ENCODE measurements at regions not wholly inside any gene's neighbourhood (a gene's known extent, or its start where the extent isn't known, plus 50 kb on each side); places are given as distances from the start of the nearest gene placed in this dataset.

GRCh38 chrX:45872480-45872879 lies 671.8 kb upstream of the DIPK2B start:
- ChIA-PET POLR2A (no interaction called here), CTCF (no interaction called here)
- peaks cover 1% of the 10 kb centered on the region for H3K27me3 Mint-ChIP-seq
- no peaks in the 10 kb centered on the region for H3K9me3 Mint-ChIP-seq
- no peak for TF ChIP-seq CTCF (IDR thresholded peaks at IDR 0.05)
- intact Hi-C loops (cut with micrococcal nuclease) = no loop called here
- DNase-seq = peak; percentile 17
- H3K36me3 Mint-ChIP-seq (ENCODE audit: low read depth) = no peaks in the 10 kb centered on the region
- no peak overlapping the region for H3K4me3 Mint-ChIP-seq
- ATAC-seq = no peak
- peaks cover 16% of the 10 kb centered on the region for H3K4me1 Mint-ChIP-seq (ENCODE audit: low read depth)
- H3K27ac Mint-ChIP-seq = no peak overlapping the region

- DNase-seq (no peak), ATAC-seq (no peak)
- no peak overlapping the region for H3K4me3 Mint-ChIP-seq
- no peak for TF ChIP-seq CTCF (IDR thresholded peaks at IDR 0.05)
- POLR2A ChIA-PET = no interaction called here
- intact Hi-C loops (cut with micrococcal nuclease) = no loop called here
- H3K4me1 Mint-ChIP-seq (ENCODE audit: low read depth) = peaks cover 16% of the 10 kb centered on the region
- no peak overlapping the region for H3K27ac Mint-ChIP-seq
- H3K9me3 Mint-ChIP-seq = no peaks in the 10 kb centered on the region
- H3K36me3 Mint-ChIP-seq (ENCODE audit: low read depth) = no peaks in the 10 kb centered on the region
- CTCF ChIA-PET = no interaction called here
- H3K27me3 Mint-ChIP-seq = peaks cover 1% of the 10 kb centered on the region
These were observed 667.7 kb upstream of the DIPK2B start for GRCh38 chrX:45868425-45868824.

GRCh38 chrX:45862801-45863200 lies 662.1 kb upstream of the DIPK2B start:
- intact Hi-C loops (cut with micrococcal nuclease) = no loop called here
- H3K9me3 Mint-ChIP-seq = no peaks in the 10 kb centered on the region
- H3K36me3 Mint-ChIP-seq (ENCODE audit: low read depth) = no peaks in the 10 kb centered on the region
- no peak for TF ChIP-seq CTCF (IDR thresholded peaks at IDR 0.05)
- DNase-seq = no peak
- no peaks in the 10 kb centered on the region for H3K4me1 Mint-ChIP-seq (ENCODE audit: low read depth)
- no peak for ATAC-seq
- no peak overlapping the region for H3K27ac Mint-ChIP-seq
- H3K27me3 Mint-ChIP-seq = no peaks in the 10 kb centered on the region
- H3K4me3 Mint-ChIP-seq = no peak overlapping the region
- ChIA-PET CTCF (interaction anchor here (1.1 kb wide), 1 partner anchor 39 kb away, joined by 3 read pairs; no protein-coding TSS in a partner anchor), POLR2A (no interaction called here)

- POLR2A ChIA-PET = interaction anchor here (1.8 kb wide), 1 partner anchor 9 kb away, joined by 7 read pairs; no protein-coding TSS in a partner anchor
- Mint-ChIP-seq H3K4me3 (no peak overlapping the region), H3K36me3 (ENCODE audit: low read depth) (no peaks in the 10 kb centered on the region), H3K27ac (no peak overlapping the region), H3K9me3 (no peaks in the 10 kb centered on the region), H3K4me1 (ENCODE audit: low read depth) (no peaks in the 10 kb centered on the region), H3K27me3 (no peaks in the 10 kb centered on the region)
- ATAC-seq (no peak), DNase-seq (no peak)
- CTCF ChIA-PET = interaction anchor here (1.5 kb wide), 1 partner anchor 58 kb away, joined by 4 read pairs; no protein-coding TSS in a partner anchor
- intact Hi-C loops (cut with micrococcal nuclease) = no loop called here
- TF ChIP-seq CTCF (IDR thresholded peaks at IDR 0.05) = no peak
These were observed 659.8 kb upstream of the DIPK2B start for GRCh38 chrX:45860450-45860849.

- no peaks in the 10 kb centered on the region for H3K9me3 Mint-ChIP-seq
- no peak overlapping the region for H3K27ac Mint-ChIP-seq
- no peaks in the 10 kb centered on the region for H3K36me3 Mint-ChIP-seq (ENCODE audit: low read depth)
- TF ChIP-seq CTCF (IDR thresholded peaks at IDR 0.05) = no peak
- CTCF ChIA-PET = no interaction called here
- no peak for ATAC-seq
- H3K4me1 Mint-ChIP-seq (ENCODE audit: low read depth) = peaks cover 5% of the 10 kb centered on the region
- DNase-seq = no peak
- H3K4me3 Mint-ChIP-seq = no peak overlapping the region
- no peaks in the 10 kb centered on the region for H3K27me3 Mint-ChIP-seq
- POLR2A ChIA-PET = no interaction called here
- intact Hi-C loops (cut with micrococcal nuclease) = no loop called here
These were observed 658.7 kb upstream of the DIPK2B start for GRCh38 chrX:45859407-45859806.
